ENCODE measurements at regions not wholly inside any gene's neighbourhood (a gene's known extent, or its start where the extent isn't known, plus 50 kb on each side); places are given as distances from the start of the nearest gene placed in this dataset.
"Not testable (repeated sequence)": the region's sequence is repeated elsewhere in the genome, so short reads cannot be mapped to it uniquely, and the experiment has no call there.

- TF ChIP-seq CTCF (IDR thresholded peaks at IDR 0.05; ENCODE audit: low read depth, low read length, poor library complexity, severe bottlenecking); EZH2phosphoT487 (IDR thresholded peaks at IDR 0.05; ENCODE audit: borderline replicate concordance, low read length): not testable (repeated sequence)
Observed at GRCh38 chr5:25407365-25407764, 762.6 kb upstream of the CDH10 start.

Measured in DOHH2 (cell line).